Thymus (tissue), 11 donors: ENCODE measurements at regions not wholly inside any gene's neighbourhood (a gene's known extent, or its start where the extent isn't known, plus 50 kb on each side); places are given as distances from the start of the nearest gene placed in this dataset.
"Not testable (repeated sequence)": the region's sequence is repeated elsewhere in the genome, so short reads cannot be mapped to it uniquely, and the experiment has no call there.

Experiments
- DNase-seq, 9 donors: peaks; one replicate each; pipeline ENCODE4 v3.0.0-alpha.2; 2013; ENCODE audit warnings: low spot score in 9 of 9, low read depth in 6 of 9, missing footprints in 1 of 9
- H3K27ac ChIP-seq, 2 donors: one replicate each; pipeline ENCODE4 v1.5.1; 2013; ENCODE audit warnings: control low read depth in 1 of 2, low read depth in 1 of 2, low read length in 1 of 2, mild to moderate bottlenecking in 1 of 2, moderate library complexity in 1 of 2
- H3K27me3 ChIP-seq, 2 donors: one replicate each; pipeline ENCODE4 v1.5.1; 2013; ENCODE audit warnings: low read length in 1 of 2; ENCODE audit not compliant: control insufficient read depth in 2 of 2, insufficient read depth in 1 of 2
- H3K36me3 ChIP-seq, 2 donors: one replicate each; pipeline ENCODE4 v1.5.1; 2013; ENCODE audit warnings: low read length in 1 of 2, mild to moderate bottlenecking in 1 of 2, moderate library complexity in 1 of 2; ENCODE audit not compliant: control insufficient read depth in 2 of 2, insufficient read depth in 2 of 2
- H3K4me1 ChIP-seq, 2 donors: one replicate each; pipeline ENCODE4 v1.5.1; 2013; ENCODE audit warnings: low read length in 2 of 2; ENCODE audit not compliant: control insufficient read depth in 2 of 2, insufficient read depth in 2 of 2
- H3K4me3 ChIP-seq, 2 donors: one replicate each; pipeline ENCODE4 v1.5.1; 2013; ENCODE audit warnings: low read length in 2 of 2, control low read depth in 1 of 2, mild to moderate bottlenecking in 1 of 2
- H3K9me3 ChIP-seq, 2 donors: one replicate each; pipeline ENCODE4 v1.5.1; 2013; ENCODE audit warnings: low read length in 1 of 2, mild to moderate bottlenecking in 1 of 2; ENCODE audit not compliant: control insufficient read depth in 2 of 2, insufficient read depth in 1 of 2
- WGBS: extraction: QIAGEN DNeasy Blood & Tissue Kit; methylation state at CpG from one replicate; pipeline ENCODE4 v1.1.7; 2013; 5-methylcytosine and 5-hydroxymethylcytosine counted together
- donor health status: healthy.

DNA sequence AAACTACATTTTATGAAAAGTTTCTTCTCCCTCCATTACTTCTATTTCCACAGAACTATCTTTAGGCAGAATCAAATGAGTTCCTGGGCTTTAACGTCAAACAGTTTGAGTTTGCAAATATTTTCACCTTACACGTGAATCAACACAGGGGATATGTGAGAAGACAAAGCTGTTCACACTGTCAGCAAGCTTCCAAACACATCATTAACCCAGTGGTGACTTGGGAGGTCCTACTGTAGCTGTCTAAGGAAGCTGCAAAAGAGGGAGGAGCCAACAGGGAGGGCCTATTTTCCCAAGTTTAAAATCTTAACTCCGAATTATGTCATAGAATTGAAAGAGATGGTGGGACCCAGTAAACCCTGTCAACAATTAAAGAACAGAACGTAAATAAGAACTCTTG, 337.8 kb upstream of the DNAJC19 start:
- DNase-seq, result no peak
- H3K9me3 ChIP-seq, result no peaks in the 10 kb centered on the region
- no peaks in the 10 kb centered on the region for H3K36me3 ChIP-seq
- H3K4me1 ChIP-seq, result no peaks in the 10 kb centered on the region
- H3K4me3 ChIP-seq, result no peak overlapping the region
- 75% methylated on average over 4 of the region's 4 CpGs for WGBS
- H3K27ac ChIP-seq, result no peak overlapping the region
- no peaks in the 10 kb centered on the region for H3K27me3 ChIP-seq

DNA sequence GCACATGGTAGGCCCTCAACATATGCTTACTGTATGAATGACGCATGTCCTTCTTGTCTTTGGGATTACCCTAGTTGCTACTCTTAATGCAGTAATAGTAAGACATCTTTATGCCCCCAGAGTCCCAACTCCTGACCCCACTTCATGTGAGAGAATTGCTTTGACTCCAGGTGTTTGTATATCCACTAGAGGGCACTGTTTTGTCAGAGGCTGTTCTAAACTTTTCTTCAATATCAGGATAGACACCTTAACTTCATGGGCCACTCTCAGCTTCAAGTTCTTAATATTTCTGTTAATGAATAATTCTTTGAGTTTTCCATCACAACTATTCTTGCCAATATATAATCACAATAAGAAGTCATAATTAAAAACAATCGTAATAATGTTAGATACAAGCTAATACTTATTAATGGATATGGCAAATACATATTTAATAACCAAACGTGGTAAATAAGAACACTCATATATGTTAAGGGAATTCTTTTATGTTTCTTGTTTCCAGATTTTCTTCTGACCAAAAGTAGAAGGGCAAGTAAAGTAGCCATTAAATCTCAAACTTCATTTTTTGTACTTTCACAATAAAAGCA, 337.2 kb upstream of the DNAJC19 start:
- DNase-seq, result peak in 4 of 9 donors; percentile 3 to 22 (median 20)
- Histone ChIP-seq H3K9me3 (no peaks in the 10 kb centered on the region), H3K4me1 (no peaks in the 10 kb centered on the region), H3K36me3 (no peaks in the 10 kb centered on the region), H3K27ac (no peak overlapping the region), H3K27me3 (no peaks in the 10 kb centered on the region), H3K4me3 (no peak overlapping the region)
- 53% methylated on average over 3 of the region's 3 CpGs for WGBS

DNA sequence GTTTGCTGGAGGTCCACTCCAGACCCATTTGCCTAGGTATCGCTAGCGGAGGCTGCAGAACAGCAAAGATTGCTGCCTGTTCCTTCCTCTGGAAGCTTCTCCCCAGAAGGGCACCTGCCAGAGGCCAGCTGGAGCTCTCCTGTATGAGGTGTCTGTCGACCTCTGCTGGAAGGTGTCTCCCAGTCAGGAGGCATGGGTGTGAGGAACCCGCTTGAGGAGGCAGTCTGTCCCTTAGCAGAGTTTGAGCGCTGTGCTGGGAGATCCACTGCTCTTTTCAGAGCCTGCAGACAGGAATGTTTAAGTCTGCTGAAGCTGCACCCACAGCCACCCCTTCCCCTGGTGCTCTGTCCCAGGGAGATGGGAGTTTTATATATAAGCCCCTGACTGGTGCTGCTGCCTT, 335.0 kb upstream of the DNAJC19 start:
- H3K27me3 ChIP-seq, H3K27ac ChIP-seq, H3K4me3 ChIP-seq, H3K9me3 ChIP-seq, H3K36me3 ChIP-seq, DNase-seq, H3K4me1 ChIP-seq: not testable (repeated sequence)
- 84% methylated on average over 5 of the region's 5 CpGs for WGBS

DNA sequence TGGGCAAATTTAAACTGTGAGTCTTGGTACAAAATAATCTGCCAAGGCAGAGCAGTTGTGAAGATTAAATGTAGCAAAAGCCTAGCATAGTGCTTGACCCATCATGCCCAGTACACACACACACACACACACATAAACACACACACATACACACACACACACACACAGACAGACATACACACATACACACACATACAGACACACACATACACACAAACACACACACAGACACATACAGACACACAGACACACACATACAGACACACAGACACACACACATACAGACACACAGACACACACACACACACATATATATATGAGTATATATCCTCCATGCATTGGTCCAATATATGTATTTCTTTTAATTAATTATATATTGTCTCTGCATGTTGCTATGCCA, 328.8 kb upstream of the DNAJC19 start:
- Histone ChIP-seq H3K27me3 (no peaks in the 10 kb centered on the region), H3K4me3 (no peak overlapping the region), H3K36me3 (no peaks in the 10 kb centered on the region), H3K4me1 (no peaks in the 10 kb centered on the region), H3K9me3 (no peaks in the 10 kb centered on the region), H3K27ac (no peak overlapping the region)
- DNase-seq, result no peak

DNA sequence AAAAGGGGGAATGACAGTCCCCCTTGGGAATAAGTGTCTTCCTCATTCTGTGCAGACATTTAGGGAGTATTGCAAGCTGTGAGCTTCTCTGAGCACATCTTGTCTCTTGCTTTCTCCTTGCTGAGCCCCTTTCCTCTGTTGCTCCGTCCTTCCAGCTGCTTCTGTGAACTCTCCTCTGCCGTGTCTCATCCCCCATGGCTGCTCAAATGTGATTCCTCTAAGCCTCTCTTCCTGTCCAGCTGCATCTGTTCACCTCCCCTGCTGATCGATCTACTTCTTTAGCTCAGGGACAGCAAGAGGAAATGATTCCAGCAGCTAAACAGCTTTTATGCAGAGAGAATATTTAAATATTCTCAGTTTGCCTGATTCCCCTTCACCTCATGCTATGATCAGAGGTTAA, 328.0 kb upstream of the DNAJC19 start:
- WGBS, result 54% methylated on average over 3 of the region's 3 CpGs
- H3K4me1 ChIP-seq, result no peaks in the 10 kb centered on the region
- H3K4me3 ChIP-seq, result no peak overlapping the region
- H3K27me3 ChIP-seq, result no peaks in the 10 kb centered on the region
- DNase-seq, result no peak
- no peaks in the 10 kb centered on the region for H3K9me3 ChIP-seq
- no peaks in the 10 kb centered on the region for H3K36me3 ChIP-seq
- H3K27ac ChIP-seq, result no peak overlapping the region

DNA sequence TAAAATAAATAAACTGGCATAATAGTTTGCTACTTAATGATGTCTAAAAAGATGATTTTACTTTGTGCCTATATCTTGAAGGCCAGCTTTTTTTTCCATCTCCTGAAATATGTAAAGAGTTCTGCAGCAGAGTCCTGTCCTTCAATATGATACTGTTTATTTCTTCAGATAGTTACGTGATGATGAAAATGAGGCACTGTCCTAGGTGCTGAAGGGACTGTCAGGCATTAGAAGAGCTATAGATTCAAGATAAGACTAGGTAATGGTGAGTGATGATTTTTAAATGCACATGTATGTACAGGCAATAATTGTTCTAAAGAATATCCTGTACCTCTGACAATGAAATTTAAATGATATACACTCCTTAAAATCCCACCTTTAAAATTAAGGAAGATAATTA, 326.9 kb upstream of the DNAJC19 start:
- H3K9me3 ChIP-seq, result no peaks in the 10 kb centered on the region
- 21% methylated on average over 1 of the region's 1 CpG for WGBS
- no peaks in the 10 kb centered on the region for H3K36me3 ChIP-seq
- no peak overlapping the region for H3K27ac ChIP-seq
- peak in 3 of 9 donors; percentile 2 to 11 (median 7) for DNase-seq
- no peaks in the 10 kb centered on the region for H3K4me1 ChIP-seq
- H3K4me3 ChIP-seq, result no peak overlapping the region
- no peaks in the 10 kb centered on the region for H3K27me3 ChIP-seq

DNA sequence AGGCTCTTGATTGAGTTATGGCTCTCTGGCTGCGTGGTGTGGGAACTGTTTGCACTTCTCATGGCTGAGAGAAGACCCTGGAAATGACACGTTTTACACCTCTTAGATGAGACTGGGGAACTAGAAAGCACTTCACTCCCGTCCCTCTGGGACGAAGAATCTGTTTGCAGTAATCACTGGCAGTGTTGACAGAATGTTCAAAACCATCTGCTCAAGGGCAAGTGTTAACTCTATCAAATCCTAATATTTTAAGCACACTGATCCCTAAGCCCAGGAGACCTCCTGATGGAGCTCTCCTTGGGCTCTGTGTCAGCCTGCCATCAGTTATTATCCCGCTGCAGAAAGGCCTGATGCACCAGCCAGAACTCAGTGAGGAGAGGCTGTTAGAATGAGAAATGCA, 323.8 kb upstream of the DNAJC19 start:
- H3K4me1 ChIP-seq, result no peaks in the 10 kb centered on the region
- 69% methylated on average over 5 of the region's 5 CpGs for WGBS
- H3K4me3 ChIP-seq, result no peak overlapping the region
- DNase-seq, result no peak
- no peak overlapping the region for H3K27ac ChIP-seq
- H3K27me3 ChIP-seq, result no peaks in the 10 kb centered on the region
- H3K36me3 ChIP-seq, result no peaks in the 10 kb centered on the region
- H3K9me3 ChIP-seq, result no peaks in the 10 kb centered on the region

DNA sequence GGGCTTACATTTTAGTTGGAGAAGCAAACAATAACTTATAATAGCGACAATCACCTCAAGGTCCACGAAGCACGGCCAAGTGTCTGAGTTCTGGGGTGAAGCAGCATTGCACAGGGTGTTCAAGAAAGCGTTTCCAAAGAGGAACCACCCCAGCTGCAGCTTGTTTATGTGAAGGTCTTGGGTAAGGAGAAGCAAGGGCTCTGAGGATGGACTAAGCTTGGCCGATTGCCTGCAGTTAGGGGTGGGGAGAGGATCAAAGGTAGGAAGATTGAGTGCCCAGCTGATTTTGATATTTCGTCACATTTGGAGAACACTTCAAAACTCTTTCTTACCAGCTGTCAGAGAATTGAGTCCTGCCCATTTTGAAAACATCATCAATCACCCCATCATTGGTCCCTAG, 321.6 kb upstream of the DNAJC19 start:
- 47% methylated on average over 6 of the region's 6 CpGs for WGBS
- Histone ChIP-seq H3K4me3 (no peak overlapping the region), H3K27ac (no peak overlapping the region), H3K4me1 (no peaks in the 10 kb centered on the region), H3K9me3 (no peaks in the 10 kb centered on the region), H3K36me3 (no peaks in the 10 kb centered on the region), H3K27me3 (no peaks in the 10 kb centered on the region)
- DNase-seq, result no peak

DNA sequence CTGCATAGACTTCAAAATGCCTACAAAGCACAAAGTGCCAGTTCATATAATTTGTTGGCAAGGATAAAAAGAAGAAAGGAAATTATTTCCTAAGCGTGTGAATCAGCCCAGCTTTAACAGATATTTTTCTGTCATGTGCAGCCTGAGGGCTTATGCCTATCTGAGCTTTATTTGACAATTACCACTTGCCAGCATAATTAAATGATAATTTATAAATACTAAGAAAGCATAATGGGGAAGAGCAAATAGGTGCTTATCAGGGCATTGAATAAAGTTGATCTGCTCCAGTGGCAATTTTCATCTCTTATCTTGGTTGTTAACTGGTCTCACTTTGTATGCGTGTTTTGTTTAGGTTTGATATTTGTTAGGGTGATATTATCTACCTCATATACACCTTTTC, 313.4 kb upstream of the DNAJC19 start:
- Histone ChIP-seq H3K4me3 (no peak overlapping the region), H3K36me3 (no peaks in the 10 kb centered on the region), H3K4me1 (no peaks in the 10 kb centered on the region), H3K27ac (no peak overlapping the region), H3K27me3 (no peaks in the 10 kb centered on the region), H3K9me3 (no peaks in the 10 kb centered on the region)
- 94% methylated on average over 2 of the region's 2 CpGs for WGBS
- DNase-seq, result no peak

DNA sequence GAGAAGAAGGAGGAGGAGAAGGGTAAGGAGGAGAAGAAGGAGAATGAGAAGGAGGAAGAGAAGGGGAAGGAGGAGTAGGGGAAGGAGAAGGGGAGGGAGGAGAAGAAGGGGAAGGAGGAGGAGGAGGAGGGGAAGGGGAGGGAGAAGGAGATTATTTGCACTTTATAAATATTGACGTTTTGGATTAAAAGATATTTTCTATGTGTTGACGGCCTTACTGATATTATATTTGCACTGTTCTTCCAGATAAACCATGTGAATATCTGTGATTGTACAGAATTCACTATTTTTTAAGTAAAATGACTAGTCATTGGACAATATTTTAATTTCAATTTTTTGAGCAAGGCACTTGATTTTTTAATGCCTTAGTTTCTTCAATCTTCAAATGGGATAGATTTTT, 310.5 kb upstream of the DNAJC19 start:
- no peak for DNase-seq
- WGBS, result 79% methylated on average over 2 of the region's 2 CpGs
- H3K4me1 ChIP-seq, result no peaks in the 10 kb centered on the region

More for the DNA sequence above, 310.5 kb upstream of the DNAJC19 start:
- Histone ChIP-seq H3K27ac (no peak overlapping the region), H3K36me3 (no peaks in the 10 kb centered on the region), H3K9me3 (no peaks in the 10 kb centered on the region), H3K4me3 (no peak overlapping the region), H3K27me3 (no peaks in the 10 kb centered on the region)
